IPS DF 19.7 (cell line): ENCODE measurements at regions not wholly inside any gene's neighbourhood (a gene's known extent, or its start where the extent isn't known, plus 50 kb on each side); places are given as distances from the start of the nearest gene placed in this dataset.

ENCODE experiments used
- DNase-seq: peaks from one replicate; pipeline ENCODE4 v3.0.0-alpha.2; 2013; ENCODE audit warnings: low read depth, low spot score

DNA sequence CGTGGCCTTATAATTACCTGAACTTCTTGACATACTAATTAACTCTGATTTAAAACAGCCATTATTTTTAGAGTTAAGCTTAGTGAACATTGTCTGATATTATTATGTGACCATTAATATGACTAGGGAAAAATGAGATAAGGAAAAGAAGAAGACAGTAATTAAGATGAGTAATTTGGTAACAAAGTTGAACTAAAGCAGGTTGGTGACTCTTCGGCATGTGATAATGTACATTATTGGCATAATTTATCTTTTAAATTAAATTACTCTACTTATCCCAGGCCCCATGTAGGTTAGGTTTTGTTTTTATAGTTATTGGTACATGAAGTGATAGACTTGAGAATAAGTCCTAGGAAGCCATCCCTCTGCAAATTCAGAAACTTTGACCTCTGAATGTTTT is 249.7 kb upstream of the CFAP20DC start:
- DNase-seq = no peak

DNA sequence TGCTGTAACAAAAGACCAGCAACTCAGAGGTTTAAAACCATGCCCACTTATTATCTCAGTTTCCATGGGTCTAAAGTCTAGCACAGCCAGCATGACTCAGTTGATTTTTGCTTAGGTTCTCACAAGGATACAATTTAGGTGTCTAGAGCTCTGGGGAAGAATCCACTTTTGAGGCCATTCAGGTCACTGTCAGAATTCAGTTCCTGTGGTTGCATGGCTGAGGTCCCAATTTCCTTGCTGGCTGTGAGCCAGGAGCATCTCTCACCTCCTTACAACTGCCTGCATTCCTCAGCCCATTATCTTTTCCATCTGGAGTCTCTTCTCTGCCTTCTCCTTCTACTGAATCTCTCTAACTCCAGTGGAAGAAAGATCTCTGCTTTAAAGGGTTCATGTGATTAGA is 240.5 kb upstream of the CFAP20DC start:
- no peak for DNase-seq

DNA sequence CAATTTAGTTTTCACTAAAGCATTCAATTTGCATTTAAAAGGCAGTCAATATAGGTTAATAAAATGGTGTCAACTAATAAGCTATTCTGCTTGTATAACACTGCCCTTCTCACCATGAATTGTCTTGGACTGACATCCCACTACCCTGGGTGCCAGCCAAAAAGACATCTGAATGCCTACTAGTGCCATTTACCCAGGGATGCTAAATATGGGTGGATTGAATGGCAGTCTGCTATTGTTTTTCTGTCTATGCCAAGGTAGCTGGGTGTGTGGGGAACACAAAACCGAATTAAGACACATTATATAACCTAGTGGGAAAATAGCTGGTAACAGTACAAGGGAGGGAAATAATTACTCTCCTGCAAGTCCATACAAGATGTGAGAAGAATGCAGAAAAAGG is 240.0 kb upstream of the CFAP20DC start:
- DNase-seq = no peak

DNA sequence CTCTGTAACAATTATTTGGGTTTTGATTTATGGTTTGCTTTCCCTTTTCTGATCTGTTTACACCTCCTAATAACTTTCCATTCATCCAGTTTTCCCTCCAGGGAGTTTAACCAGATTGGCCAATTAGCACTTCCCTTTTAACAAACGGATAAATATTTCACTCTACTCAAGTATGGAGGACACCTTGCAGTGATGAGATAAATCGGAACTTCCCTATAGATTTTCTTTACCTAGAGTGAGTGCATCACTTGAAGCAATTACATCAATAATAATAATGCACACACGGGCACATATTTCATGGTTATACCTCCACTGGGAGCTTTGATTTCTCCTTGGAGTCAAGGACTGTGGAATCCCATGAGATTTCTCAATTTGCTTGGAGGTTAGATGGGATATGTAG is 239.1 kb upstream of the CFAP20DC start:
- no peak for DNase-seq

DNA sequence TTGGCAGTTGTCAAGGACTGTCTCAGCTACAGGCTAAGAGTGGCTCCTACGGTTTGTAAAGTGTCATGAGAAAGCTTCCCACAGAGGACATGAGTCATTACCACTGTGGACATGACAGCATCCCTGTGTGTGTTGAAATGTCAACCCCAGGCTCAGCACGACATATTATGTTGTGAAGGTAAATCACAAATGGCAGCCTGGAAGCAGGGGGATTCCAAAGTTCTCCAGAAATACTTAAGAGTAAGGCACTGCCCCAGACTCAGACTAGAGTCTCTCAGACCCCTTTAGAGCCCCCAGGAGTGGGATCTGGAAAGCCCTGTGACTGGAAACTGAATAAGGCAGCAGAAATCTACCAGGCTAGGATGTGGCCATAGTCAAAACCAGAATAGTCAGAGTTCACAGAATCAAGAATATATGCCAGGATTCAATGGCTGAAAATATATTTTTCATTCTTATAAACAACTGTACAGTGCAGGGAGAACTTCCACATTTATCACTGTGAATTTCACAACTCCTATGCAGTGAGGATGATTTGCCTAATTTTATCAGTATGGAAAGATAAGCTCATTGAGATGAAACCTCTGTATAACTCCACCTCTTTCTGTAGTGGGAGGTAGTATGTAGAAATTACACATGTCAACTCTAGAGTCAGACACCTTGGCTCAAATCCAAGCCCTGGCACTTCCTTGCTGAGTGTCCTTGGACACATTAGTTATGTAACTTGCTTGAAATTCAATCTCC is 237.1 kb upstream of the CFAP20DC start:
- no peak for DNase-seq

DNA sequence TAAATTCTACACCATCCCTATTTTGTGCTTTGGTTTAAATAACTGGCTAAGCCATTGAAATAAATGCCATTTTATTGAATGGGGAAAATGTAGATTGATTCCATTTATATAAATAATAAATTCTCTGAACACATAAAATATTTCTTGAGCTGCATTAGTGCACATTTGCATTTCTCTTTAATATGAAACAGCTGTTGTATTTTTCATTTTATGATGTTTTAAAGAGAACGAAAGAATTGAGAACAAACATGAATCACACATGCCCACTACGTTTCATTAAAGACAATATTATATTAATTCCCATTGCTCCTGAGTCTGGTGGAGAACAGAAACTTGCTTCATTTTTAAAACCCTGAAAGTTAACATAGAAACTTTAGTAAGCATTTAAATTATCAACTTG is 235.7 kb upstream of the CFAP20DC start:
- DNase-seq = no peak

DNA sequence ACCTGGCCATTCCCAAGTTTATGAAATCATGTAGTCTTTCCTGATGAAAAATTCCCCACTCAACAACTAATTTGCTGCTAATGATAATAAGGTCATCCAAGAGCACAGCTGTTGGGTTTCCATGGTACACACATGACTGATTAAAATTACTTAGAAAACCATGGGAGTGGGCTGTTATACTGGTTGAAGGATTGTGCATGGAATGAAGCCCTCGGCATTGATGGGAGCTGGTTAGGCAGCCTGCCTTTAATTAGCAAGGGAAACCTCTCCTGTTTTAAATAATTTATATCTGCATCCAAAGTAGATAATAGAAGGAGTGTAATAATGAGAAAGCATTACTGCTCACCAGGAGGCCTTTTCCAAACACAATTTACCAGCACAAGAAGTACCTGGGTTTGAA is 235.1 kb upstream of the CFAP20DC start:
- DNase-seq = no peak

DNA sequence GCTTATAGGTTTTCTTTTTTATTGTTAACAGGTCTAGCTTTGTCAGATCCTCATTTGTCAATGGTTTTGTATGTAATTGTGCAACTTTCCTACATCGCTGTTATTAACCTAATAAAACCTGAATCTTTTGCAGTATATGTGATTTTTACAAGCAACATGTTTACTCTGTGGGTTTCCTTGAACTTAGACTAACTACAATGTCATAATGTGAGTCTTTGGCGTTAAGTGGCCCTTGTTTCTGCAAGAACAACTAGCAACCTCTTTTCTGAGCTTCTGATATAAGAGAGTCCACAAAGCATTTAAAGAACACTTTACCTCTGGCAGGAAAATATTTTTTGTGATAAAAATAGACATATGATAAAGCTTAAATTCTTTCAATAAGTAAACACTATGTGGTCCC is 230.3 kb upstream of the CFAP20DC start:
- no peak for DNase-seq

DNA sequence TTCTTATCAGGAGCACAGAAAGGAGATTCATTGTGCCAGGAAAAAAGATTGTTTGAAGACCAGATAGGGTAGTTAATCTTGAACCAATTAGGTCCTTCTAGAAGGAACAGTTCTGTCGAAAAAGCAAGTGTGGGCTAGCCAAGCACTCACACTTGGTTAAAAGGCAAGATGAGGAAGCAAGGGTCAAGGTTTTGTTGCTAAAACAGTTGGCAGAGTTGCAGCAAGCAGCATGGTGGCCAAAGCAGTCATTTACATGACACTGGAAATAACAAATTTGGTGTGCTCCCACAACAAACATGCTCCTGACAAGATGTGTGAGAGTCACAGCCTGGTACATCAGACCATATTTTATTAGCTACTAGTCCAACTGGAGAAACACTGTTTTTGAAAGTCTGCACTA is 228.0 kb upstream of the CFAP20DC start:
- DNase-seq = no peak

DNA sequence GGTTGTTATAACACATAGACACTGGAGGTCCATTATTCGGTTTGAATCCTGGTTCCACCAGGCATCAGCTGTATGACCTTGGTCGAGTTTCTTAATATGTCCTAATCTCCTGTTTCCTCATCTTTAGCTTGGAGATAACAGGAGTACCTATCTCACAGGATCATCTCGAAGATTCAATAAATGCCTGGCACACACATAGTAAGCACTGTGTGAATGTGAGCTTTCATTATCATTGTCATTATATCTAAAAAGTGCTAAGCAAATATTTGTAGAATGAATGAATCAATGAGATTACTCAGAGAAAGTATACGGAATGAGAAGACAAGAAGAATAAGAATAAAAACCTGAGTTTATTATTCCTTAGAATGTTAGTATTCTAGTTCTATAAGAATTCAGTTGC is 227.4 kb upstream of the CFAP20DC start:
- DNase-seq = no peak

DNA sequence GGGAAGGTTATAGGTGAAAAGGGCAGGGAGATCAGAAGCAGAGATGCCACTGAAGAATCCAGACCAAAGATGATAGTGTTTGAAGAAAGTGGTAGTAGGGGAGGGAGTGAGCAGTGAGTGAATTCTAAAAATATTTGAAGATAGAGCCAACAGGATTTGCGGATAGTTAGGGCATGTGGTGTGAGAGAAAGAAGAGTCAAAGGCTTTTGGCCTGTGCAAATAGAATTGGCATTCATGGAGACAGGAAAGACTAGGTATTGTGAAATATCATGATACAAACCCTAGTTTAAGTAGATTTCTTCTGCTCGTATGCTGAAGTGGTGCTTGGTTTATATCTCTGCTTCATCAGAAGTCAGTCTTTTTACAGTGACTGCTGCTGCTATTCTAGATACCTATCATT is 224.2 kb upstream of the CFAP20DC start:
- DNase-seq = no peak

DNA sequence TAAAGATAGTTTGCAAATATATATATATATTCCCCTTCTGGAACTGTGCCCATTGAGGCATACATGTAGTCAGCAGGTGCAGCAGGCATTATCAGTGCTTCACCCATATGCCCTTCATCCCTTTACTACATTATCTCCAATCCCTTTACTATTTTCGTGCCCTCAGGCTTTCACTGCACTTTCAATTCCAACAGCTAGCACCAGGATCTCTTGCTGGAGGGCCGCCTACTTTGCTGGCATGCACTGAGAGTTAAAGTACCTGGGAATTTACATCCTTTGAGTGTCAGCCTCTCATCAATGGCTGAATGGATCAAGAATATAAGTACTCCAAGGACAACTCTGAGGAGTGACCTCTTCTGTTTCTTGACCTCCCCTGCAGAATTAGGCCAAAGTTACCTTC is 222.1 kb upstream of the CFAP20DC start:
- no peak for DNase-seq

DNA sequence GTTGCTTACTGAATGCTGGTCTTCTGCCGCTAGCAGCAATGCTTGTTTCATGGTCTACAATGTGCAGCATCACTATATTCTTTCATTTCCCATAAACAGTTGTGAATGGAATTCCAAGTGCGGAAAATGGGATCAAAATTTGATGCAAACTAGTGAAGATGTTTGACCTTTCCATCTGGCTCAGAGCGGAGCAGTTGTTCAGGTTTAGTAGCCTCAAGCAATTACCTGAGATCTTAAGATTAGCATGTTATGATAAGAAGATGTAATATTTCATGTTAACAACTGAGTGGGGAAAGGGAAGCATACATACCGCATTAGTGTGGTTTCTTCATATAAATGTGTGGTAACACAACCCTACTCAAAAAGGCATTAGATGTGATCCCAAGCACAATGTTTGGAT is 221.1 kb upstream of the CFAP20DC start:
- no peak for DNase-seq

DNA sequence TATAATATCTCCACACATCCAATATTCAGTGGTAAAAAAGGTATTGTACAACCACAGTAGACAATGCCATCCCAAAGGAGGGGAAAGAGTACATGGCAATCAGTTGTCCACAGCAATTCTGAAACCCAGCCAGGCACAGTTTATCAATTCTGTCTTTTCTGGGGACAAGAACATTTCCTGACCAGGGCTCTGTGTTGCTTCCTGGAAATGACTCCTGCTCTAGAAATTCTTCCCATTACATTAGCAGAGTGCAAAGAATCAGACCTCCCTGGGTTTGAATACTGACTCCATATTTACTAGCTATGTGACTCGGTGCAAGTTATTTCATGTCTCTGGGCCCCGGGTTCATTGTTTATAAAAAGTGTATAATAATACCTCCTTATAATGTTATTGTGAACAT is 220.4 kb upstream of the CFAP20DC start:
- no peak for DNase-seq

DNA sequence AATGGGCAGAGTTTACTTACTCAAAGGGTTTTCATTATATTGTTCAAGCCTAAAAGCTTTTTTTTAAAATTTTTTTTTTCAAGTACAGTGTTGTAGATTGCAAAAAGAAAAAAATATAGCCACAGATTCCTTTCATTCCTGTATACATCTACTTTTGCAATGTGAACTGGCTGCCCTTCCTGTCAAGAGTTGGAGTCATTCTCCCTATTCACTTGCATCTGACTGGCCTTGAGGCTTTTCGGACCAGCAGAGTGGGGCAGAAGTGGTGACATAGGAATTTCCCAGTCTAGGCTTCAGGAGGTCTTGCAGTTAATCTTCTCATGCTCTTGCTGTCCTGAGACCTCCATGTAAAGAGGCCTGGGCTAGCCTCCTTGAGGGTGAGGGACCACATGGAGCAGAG is 218.3 kb upstream of the CFAP20DC start:
- DNase-seq = no peak

DNA sequence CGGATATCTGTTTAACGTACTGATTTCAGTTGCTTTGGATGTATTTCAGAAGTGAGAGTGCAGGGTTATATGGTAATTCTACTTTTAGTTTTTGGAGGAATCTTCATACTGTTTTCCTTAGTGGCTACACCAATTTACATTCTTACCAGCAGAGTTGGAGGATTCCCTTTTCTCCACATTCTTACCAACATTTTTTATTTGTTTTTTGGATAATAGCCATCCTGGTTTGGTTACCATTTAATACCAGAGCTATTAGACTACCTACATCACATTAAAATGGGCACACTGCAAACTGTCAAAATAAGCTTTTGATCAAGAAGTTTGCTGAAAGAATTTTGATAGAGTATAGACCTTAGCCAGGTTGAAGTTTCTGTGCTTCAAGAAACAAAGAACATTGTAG is 217.2 kb upstream of the CFAP20DC start:
- DNase-seq = no peak

DNA sequence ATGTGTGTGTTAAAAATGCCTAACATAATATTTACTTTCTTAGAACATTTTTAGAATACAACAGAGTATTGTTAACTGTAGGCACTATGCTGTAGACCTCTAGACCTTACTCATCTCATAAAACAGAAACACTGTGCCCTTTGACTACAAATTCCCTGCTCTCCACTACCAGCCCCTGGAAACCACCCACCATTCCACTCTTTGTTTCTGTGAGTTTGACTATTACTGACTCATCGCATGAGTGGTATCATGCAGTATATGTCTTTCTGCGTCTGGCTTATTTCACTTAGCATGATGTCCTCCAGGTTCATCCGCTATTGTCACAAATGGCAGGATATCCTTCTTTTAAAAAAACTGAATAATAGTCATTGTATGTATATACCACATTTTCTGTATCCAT is 216.7 kb upstream of the CFAP20DC start:
- no peak for DNase-seq

DNA sequence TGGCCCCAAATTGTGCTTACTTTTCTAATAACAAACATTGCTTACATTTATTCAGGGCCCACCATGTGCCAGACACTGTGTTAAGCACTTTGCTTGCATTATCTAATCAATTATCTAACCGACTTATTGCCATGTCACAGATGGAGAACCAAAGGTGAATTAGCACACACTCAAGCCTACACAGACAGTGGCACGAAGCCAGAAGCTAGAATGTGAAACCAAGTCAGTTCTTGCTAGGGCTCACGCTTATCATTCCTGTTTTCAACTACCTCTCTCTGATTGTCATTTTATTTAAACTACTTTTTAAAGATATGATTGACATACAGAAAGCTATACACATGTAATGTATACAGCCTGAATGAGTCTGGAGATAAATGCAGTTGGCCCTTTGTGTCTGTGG is 215.7 kb upstream of the CFAP20DC start:
- no peak for DNase-seq

DNA sequence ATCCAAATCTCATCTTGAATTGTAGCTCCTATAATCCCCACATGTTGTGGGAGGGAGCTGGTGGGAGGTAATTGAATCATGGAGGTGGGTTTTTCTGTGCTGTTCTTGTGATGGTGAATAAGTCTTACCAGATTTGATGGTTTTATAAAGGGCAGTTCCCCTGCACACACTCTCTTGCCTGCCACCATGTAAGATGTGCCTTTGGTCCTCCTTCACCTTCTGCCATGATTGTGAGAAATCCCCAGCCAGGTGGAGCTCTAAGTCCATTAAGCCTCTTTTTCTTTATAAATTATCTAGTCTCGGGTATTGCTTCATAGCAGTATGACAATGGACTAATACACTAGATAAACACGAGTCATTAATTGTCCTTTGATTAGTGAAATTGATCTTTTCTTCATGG is 214.5 kb upstream of the CFAP20DC start:
- DNase-seq = no peak

DNA sequence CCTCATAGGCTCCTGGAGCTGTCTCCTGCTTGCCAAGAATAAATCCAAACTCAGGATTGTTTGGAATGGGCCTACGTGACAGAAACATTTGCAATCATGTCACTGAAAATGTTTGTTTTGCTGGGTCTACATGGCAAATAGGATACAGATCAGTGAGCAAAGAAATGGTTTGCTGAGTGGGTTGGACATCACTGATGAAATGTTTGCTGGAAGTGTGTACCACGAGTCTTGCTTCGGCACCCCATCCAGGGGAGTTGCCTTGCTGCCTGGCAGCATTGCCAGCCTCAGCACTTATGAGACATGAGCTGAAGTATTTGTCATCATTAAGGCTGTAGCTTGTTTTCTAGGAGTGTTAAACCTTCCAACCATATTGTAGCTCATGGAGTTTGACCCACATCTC is 213.3 kb upstream of the CFAP20DC start:
- DNase-seq = no peak

DNA sequence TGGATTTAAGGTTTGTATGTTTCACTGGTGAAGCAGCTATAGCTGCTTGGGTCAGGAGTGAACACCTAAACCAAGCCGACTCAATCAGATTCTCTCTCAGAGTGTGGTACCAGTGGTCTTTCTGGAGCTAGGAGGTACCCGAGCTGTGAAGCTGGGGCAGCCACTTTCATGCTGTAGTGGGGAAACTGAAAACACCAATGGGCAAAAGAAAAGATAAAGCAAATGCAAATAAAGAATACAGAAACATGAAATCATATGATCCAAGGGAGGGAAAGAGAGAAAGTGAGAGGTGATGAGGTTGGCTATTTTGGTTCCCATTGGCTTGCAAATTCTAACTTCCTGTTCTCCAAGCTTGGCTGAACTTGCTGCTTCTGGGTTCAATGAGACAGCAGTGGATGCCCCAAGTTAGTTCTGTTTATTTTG is 212.3 kb upstream of the CFAP20DC start:
- no peak for DNase-seq

DNA sequence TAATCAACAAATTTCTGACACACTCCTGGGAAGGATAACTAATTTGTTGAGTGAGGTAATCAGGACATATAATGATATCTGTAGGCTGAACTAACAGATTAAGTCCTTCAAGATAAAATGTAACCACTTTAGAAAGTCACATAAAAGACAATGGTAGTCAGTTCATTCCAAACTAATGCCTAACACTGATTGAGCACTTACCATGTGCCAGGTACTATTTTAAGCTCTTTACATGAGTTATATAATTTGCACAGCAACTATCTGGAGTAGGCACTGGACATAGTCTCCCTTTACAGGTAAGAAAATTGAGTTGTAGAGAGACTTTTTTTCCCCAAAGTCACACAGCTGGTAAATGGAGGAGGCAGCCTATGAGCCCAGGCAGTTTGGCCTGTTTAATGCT is 211.2 kb upstream of the CFAP20DC start:
- no peak for DNase-seq

DNA sequence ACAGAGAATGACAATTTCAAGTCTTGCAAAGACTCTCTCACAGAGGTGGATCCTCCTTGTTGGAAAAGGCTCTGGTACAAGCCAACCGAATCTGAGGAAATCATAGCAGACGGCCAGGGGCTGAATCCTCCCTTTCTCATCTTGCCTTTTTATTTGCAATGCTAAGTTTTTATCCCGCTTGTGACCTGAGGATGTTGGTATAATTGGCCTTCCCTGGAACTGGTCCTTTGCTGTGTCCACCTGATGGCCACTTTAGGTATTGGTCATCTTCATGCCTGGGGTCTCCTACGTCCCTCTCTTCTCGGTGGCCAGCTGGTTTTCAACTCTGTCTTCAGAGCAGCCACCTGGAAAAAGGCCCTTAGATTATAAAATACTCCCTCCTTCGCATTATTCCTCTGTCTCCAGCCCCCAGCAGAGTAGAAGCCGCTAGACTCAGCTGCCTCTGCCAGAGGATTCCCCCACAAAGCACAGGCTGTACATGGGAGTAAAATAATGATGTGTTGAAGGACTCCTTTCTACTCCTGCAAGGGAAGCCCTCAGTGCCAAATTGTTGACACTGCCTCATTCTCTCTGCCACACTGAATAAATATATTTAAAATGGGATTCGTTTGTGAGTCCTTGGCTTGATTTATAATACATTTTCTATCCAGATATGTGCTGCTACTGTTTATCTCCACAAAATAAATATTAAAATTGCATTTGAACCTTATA is 208.9 kb upstream of the CFAP20DC start:
- DNase-seq = no peak

DNA sequence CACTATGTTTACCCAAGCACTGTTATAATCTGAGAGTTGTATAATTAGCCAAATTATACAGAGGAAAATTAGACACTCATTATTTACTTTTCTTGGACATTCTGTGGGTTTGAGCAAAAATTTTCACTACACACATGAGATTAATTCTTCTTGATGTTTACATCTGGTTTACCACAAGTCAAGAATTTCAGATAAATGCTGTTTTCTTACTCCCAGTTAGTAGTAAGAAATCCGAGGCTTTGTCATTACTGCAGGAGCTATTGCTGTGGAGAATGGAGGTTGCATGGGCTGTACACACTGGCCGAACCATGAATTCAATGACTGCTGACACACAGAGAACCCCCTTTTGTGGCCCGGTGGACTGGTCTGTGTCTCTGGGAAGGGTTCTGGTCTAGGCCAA is 207.7 kb upstream of the CFAP20DC start:
- DNase-seq = no peak
